ENCODE measurements at regions not wholly inside any gene's neighbourhood (a gene's known extent, or its start where the extent isn't known, plus 50 kb on each side); places are given as distances from the start of the nearest gene placed in this dataset.
A peak's percentile ranks its signal among the peaks of the same experiment; 100 is the strongest.
"Not testable (repeated sequence)": the region's sequence is repeated elsewhere in the genome, so short reads cannot be mapped to it uniquely, and the experiment has no call there.

- DNase-seq, result no peak
Measured at GRCh38 chr3:66552846-66553245, 52.0 kb upstream of the LRIG1 start.

- DNase-seq, result no peak
Measured at GRCh38 chr3:66553441-66554113, 52.8 kb upstream of the LRIG1 start.

- DNase-seq, result no peak
Measured at GRCh38 chr3:66554178-66554577, 53.4 kb upstream of the LRIG1 start.

DNA sequence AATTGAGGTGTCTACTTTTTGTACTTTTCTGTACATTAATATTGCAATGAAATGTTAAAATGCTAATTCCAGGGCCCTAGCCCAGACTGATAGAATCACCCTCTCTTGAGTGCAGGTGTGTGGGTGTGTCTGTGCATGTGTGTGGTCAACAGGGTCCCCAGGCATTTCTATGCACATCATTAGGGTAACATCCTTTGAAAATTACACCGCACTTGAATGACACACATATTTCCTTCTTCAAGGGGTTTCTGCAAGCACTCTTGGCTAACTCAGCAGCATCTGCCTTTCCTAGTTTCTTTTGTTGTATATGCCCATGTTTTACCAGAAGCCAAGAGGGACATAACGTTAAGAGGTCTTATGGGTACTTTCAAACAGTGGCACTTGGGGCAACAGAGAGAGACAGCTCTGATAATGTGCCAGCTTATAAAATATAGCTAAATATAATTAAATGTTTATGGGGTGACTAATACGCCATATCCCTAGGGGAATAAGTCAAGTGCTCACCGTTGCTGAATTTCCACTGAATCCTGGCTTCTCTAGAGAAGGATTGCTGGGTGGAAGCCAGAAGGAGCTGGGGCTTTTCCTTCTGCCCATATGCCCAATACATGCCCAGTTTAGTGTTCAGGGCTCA is 54.5 kb upstream of the LRIG1 start:
- DNase-seq, result no peak

DNA sequence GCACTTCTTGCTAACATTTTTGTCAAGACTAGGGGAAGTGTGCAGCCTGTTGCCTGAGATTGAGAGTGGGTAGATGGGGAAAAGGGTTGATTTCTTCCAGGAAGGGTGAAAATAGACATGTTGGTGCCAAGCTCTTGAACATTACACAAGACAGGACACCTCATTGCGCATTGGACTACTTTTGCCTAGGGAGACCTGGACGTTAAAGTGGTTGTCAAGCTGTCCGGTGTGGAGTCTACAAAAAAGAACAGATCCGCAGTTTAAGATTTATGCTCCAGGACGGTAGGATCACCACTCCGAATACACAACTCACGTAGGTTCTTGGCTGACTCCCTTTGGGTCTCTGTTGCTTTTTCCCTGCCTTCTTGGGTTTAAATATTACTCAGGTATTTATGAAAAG is 56.3 kb upstream of the LRIG1 start:
- DNase-seq, result no peak

- not testable (repeated sequence) for DNase-seq
Measured at GRCh38 chr3:66559924-66560323, 59.1 kb upstream of the LRIG1 start.

DNA sequence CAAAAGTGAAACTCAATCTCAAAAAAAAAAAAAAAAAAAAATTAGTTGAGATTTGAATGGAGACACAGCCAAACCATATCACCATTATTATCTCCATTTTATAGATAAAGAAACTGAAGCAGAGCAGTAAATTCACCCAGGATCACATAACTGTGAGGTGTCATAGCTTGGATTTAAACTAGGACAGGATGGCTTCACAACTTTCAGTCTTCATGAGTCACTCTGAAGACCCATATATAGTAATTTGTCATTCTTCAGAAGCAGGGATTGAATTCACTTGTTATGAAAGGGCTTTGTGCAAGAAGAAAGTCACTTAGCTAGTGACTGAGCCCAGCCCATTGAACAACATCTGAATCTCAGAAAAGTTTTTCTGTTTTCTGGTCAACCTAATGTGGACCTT is 60.5 kb upstream of the LRIG1 start:
- no peak for DNase-seq

GRCh38 chr3:66565301-66565700 is 64.5 kb upstream of the LRIG1 start:
- DNase-seq, result no peak

- no peak for DNase-seq
Measured at GRCh38 chr3:66567077-66567476, 66.3 kb upstream of the LRIG1 start.

- DNase-seq, result no peak
Measured at GRCh38 chr3:66572090-66572675, 71.4 kb upstream of the LRIG1 start.

DNA sequence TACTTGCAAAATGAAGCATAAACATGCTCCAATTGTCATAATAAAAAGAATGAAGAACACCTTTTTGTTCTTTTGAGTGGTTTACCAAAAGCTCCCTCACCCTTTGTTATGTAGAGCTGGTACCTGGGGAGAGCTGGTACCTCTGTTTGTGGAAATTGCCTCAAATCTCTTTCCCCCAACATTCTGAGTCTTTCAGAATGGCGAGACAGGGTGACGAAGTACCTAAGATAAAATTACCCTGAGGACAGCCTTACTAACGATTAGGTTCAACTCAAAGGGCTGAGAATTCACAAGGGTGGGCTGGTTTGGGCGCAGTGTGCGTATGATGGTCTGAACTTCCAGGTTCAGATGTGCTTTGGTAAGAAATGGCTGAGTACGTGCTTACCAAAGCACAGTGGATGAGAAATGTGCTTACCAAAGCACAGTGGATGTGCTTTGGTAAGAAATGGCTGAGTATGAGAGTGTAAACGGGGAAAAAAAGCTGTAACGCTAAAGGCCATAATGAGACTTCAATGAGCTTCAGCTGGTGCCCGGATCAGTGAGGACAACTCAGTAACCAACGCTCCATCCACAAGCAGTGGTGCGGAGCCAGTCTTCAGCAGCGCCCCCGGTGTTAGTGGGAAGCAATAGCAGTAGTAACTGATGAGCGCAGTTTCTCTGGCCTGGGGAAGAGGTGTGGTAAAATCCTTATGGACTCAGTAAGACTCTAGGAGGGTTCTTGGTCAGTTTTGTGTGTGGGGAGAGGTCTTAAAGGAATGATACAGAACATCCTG is 72.3 kb upstream of the LRIG1 start:
- DNase-seq, result no peak

- DNase-seq, result no peak
Measured at GRCh38 chr3:66574091-66574490, 73.3 kb upstream of the LRIG1 start.

- peak; percentile 77 for DNase-seq
Measured at GRCh38 chr3:66577426-66578203, 76.8 kb upstream of the LRIG1 start.

DNA sequence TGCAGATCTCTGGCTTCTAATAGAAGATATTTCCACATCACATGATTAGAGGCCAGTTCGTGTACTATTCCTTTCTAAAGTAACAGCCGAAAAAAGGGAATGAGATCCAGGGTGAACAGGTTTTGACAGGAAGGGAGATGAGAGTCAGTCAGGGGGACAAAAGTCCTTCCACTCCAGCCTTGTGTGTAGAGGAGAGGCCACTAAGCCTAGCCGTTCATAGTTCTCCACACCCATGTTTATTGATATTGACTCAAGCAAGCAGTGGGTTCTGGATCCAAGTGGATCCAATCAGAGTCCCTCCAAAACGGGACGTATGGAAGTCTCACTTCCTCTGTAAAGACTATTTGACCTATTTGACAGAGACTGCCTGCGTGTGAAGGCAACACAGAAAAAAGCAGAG is 80.4 kb upstream of the LRIG1 start:
- DNase-seq, result no peak

DNA sequence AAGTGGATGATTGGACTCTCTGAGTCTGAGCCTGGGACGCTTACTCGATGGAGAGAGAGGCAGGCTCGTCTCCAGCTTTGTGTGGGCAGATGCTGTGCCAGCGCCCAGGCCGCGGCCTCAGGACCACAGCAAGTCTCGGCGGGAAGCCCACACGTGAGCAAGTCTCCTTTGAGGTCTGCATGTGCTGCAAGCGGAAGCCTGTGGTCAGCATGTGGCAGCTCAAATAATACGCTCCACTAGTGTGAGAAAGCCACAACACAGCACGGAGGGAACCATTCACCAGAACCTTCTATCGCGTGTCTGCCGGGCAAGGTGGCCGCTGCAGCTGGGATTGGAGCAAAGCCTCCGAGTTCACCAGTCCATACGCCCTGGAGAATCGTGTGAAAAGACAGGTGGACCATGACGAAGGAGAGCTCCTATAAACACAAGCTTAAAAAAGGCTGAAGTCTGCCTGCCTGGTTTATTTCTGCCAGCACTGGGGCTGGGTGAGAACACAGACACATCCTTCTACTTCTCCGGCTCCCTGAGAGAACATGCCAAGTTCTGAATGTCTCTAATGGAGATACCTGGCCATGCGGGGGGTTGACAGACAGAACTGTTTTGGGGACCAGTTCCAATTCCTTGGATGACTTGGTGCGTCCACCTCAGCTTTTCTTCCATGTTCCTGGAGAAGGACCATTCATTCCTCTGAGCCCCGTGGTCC is 82.0 kb upstream of the LRIG1 start:
- DNase-seq, result no peak

- DNase-seq, result no peak
Measured at GRCh38 chr3:66583424-66584040, 82.7 kb upstream of the LRIG1 start.

DNA sequence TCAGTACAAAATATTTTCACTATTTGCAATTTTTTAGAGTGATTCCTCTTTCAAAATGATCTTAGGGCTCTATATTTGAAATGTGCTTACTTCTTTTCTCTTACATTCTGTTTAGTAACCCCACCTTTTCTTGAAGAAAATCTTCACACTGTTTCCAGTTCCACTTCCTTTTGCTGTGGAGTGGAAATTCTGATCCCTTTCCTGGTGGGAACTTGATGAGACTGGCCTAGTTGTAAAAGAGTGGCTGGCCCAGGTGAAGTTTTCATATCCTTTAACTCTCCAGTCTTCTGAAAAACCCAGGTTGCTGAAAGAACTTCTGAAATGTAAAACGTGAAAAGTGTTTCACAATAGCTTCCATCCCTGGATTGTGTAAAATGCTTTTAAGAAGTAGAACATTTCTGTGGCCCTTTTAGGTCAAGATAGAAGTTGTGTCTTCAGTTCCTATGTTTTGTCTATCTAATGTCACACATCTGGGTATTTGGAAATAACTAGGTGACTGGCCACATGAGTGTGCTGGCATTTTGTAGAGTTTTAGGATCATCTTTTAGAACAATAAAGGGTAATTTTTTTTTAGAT is 84.8 kb upstream of the LRIG1 start:
- no peak for DNase-seq

- DNase-seq, result no peak
Measured at GRCh38 chr3:66586853-66587252, 86.0 kb upstream of the LRIG1 start.

DNA sequence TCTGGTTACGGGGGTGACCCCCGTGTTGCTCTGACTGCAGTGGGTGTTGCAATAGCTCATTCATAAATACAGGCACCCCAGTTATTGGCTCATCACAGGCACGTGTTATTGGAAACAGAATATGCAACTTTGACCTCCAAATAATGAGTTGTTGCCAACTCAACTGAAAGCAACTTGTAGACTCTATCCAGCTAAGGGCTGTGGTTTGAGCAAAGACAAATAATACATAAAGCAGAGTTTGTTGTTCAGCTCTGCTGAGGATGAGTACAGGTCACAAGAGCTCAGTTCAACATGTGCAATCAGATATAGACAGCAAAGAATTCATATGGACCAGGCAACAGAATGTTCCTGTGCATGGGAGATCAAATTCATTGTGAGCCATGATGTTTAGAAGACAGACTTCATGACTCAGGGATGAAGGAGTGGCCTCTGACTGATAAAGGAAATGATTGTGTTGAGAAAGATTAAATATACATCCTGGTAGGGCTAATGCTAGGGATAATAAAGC is 87.6 kb upstream of the LRIG1 start:
- DNase-seq, result no peak

GRCh38 chr3:66592016-66592761 is 91.4 kb upstream of the LRIG1 start:
- DNase-seq, result no peak

All from NCI-H526 treated with DMSO at 0.1 percent for 48 hours (cell line).